ENCODE measurements at regions not wholly inside any gene's neighbourhood (a gene's known extent, or its start where the extent isn't known, plus 50 kb on each side); places are given as distances from the start of the nearest gene placed in this dataset.

GRCh38 chr1:58932859-58933598 is 149.2 kb upstream of the JUN start:
- Histone ChIP-seq H2BK5ac (ENCODE audit: low read length) (no peak overlapping the region), H3K4me3 (ENCODE audit: low read length) (no peak overlapping the region), H2AK5ac (ENCODE audit: low read length) (no peak overlapping the region), H3K4ac (ENCODE audit: low read depth, low read length) (no peak overlapping the region), H3K4me2 (ENCODE audit: low read length) (no peak overlapping the region), H4K8ac (ENCODE audit: low read depth, low read length) (no peak overlapping the region), H3K79me2 (ENCODE audit: control insufficient read depth, insufficient read depth, low read length) (no peaks in the 10 kb centered on the region), H2BK15ac (replicated peaks; ENCODE audit: low read depth) (no peak overlapping the region), H3K27me3 (ENCODE audit: insufficient read depth, low read length, poor library complexity) (no peaks in the 10 kb centered on the region), H2BK120ac (ENCODE audit: low read depth, low read length) (no peak overlapping the region), H3K36me3 (ENCODE audit: control insufficient read depth, insufficient read depth, low read length) (no peaks in the 10 kb centered on the region), H3K18ac (ENCODE audit: low read length) (no peak overlapping the region), H4K5ac (ENCODE audit: low read length) (no peak overlapping the region), H3K27ac (ENCODE audit: low read depth, low read length) (no peak overlapping the region), H3K9ac (ENCODE audit: low read length) (no peak overlapping the region), H3K56ac (ENCODE audit: low read length) (no peak overlapping the region), H3K23ac (ENCODE audit: low read length) (no peak overlapping the region), H3K79me1 (ENCODE audit: low read length) (no peaks in the 10 kb centered on the region), H3K4me1 (ENCODE audit: control insufficient read depth, low read depth, low read length) (no peaks in the 10 kb centered on the region)
- no CpG with 5 or more reads among the region's 4 CpGs for WGBS (ENCODE audit: extremely low coverage, insufficient coverage, low lambda C conversion rate)
- DNase-seq: no peak

- H3K36me3 ChIP-seq (ENCODE audit: control insufficient read depth, insufficient read depth, low read length): no peaks in the 10 kb centered on the region
- DNase-seq: no peak
- no peak overlapping the region for H2BK15ac ChIP-seq (replicated peaks; ENCODE audit: low read depth)
- no peak overlapping the region for H3K4ac ChIP-seq (ENCODE audit: low read depth, low read length)
- H4K8ac ChIP-seq (ENCODE audit: low read depth, low read length): no peak overlapping the region
- H3K23ac ChIP-seq (ENCODE audit: low read length): no peak overlapping the region
- no peak overlapping the region for H3K56ac ChIP-seq (ENCODE audit: low read length)
- no peaks in the 10 kb centered on the region for H3K27me3 ChIP-seq (ENCODE audit: insufficient read depth, low read length, poor library complexity)
- no peaks in the 10 kb centered on the region for H3K79me1 ChIP-seq (ENCODE audit: low read length)
- no peak overlapping the region for H3K4me3 ChIP-seq (ENCODE audit: low read length)
- H2BK5ac ChIP-seq (ENCODE audit: low read length): no peak overlapping the region
- H3K9ac ChIP-seq (ENCODE audit: low read length): no peak overlapping the region
- H3K4me2 ChIP-seq (ENCODE audit: low read length): no peak overlapping the region
- no peak overlapping the region for H2AK5ac ChIP-seq (ENCODE audit: low read length)
- WGBS (ENCODE audit: extremely low coverage, insufficient coverage, low lambda C conversion rate): no CpG with 5 or more reads among the region's 2 CpGs
- no peak overlapping the region for H2BK120ac ChIP-seq (ENCODE audit: low read depth, low read length)
- no peak overlapping the region for H3K27ac ChIP-seq (ENCODE audit: low read depth, low read length)
- no peak overlapping the region for H3K18ac ChIP-seq (ENCODE audit: low read length)
- no peak overlapping the region for H4K5ac ChIP-seq (ENCODE audit: low read length)
- H3K4me1 ChIP-seq (ENCODE audit: control insufficient read depth, low read depth, low read length): no peaks in the 10 kb centered on the region
- H3K79me2 ChIP-seq (ENCODE audit: control insufficient read depth, insufficient read depth, low read length): no peaks in the 10 kb centered on the region
Observed at GRCh38 chr1:58933599-58933926, 149.7 kb upstream of the JUN start.

- H3K4ac ChIP-seq (ENCODE audit: low read depth, low read length): no peak overlapping the region
- no peak overlapping the region for H3K23ac ChIP-seq (ENCODE audit: low read length)
- H2BK120ac ChIP-seq (ENCODE audit: low read depth, low read length): no peak overlapping the region
- H3K4me1 ChIP-seq (ENCODE audit: control insufficient read depth, low read depth, low read length): no peaks in the 10 kb centered on the region
- H2AK5ac ChIP-seq (ENCODE audit: low read length): no peak overlapping the region
- H3K79me2 ChIP-seq (ENCODE audit: control insufficient read depth, insufficient read depth, low read length): no peaks in the 10 kb centered on the region
- no peak overlapping the region for H3K4me3 ChIP-seq (ENCODE audit: low read length)
- no peak overlapping the region for H4K5ac ChIP-seq (ENCODE audit: low read length)
- no peaks in the 10 kb centered on the region for H3K27me3 ChIP-seq (ENCODE audit: insufficient read depth, low read length, poor library complexity)
- H3K27ac ChIP-seq (ENCODE audit: low read depth, low read length): no peak overlapping the region
- no peak for DNase-seq
- no peaks in the 10 kb centered on the region for H3K36me3 ChIP-seq (ENCODE audit: control insufficient read depth, insufficient read depth, low read length)
- no peak overlapping the region for H3K9ac ChIP-seq (ENCODE audit: low read length)
- no CpG with 5 or more reads among the region's 3 CpGs for WGBS (ENCODE audit: extremely low coverage, insufficient coverage, low lambda C conversion rate)
- H3K18ac ChIP-seq (ENCODE audit: low read length): no peak overlapping the region
- H2BK5ac ChIP-seq (ENCODE audit: low read length): no peak overlapping the region
- no peak overlapping the region for H4K8ac ChIP-seq (ENCODE audit: low read depth, low read length)
- no peak overlapping the region for H2BK15ac ChIP-seq (replicated peaks; ENCODE audit: low read depth)
- no peak overlapping the region for H3K56ac ChIP-seq (ENCODE audit: low read length)
- no peak overlapping the region for H3K4me2 ChIP-seq (ENCODE audit: low read length)
- H3K79me1 ChIP-seq (ENCODE audit: low read length): no peaks in the 10 kb centered on the region
Observed at GRCh38 chr1:58934706-58935105, 150.9 kb upstream of the JUN start.

- Histone ChIP-seq H3K79me2 (ENCODE audit: control insufficient read depth, insufficient read depth, low read length) (no peaks in the 10 kb centered on the region), H2BK5ac (ENCODE audit: low read length) (no peak overlapping the region), H3K4ac (ENCODE audit: low read depth, low read length) (no peak overlapping the region), H4K8ac (ENCODE audit: low read depth, low read length) (no peak overlapping the region), H3K4me2 (ENCODE audit: low read length) (no peak overlapping the region), H3K18ac (ENCODE audit: low read length) (no peak overlapping the region), H3K4me1 (ENCODE audit: control insufficient read depth, low read depth, low read length) (no peaks in the 10 kb centered on the region), H3K36me3 (ENCODE audit: control insufficient read depth, insufficient read depth, low read length) (no peaks in the 10 kb centered on the region), H2AK5ac (ENCODE audit: low read length) (no peak overlapping the region), H3K4me3 (ENCODE audit: low read length) (no peak overlapping the region), H3K56ac (ENCODE audit: low read length) (no peak overlapping the region), H3K27me3 (ENCODE audit: insufficient read depth, low read length, poor library complexity) (no peaks in the 10 kb centered on the region), H2BK15ac (replicated peaks; ENCODE audit: low read depth) (no peak overlapping the region), H3K9ac (ENCODE audit: low read length) (no peak overlapping the region), H2BK120ac (ENCODE audit: low read depth, low read length) (no peak overlapping the region), H3K79me1 (ENCODE audit: low read length) (no peaks in the 10 kb centered on the region), H3K27ac (ENCODE audit: low read depth, low read length) (no peak overlapping the region), H3K23ac (ENCODE audit: low read length) (no peak overlapping the region), H4K5ac (ENCODE audit: low read length) (no peak overlapping the region)
- WGBS (ENCODE audit: extremely low coverage, insufficient coverage, low lambda C conversion rate): no CpG with 5 or more reads among the region's 2 CpGs
- DNase-seq: no peak
Observed at GRCh38 chr1:58936973-58937372, 153.1 kb upstream of the JUN start.

- Histone ChIP-seq H2AK5ac (ENCODE audit: low read length) (no peak overlapping the region), H2BK15ac (replicated peaks; ENCODE audit: low read depth) (no peak overlapping the region), H4K5ac (ENCODE audit: low read length) (no peak overlapping the region), H4K8ac (ENCODE audit: low read depth, low read length) (no peak overlapping the region), H3K56ac (ENCODE audit: low read length) (no peak overlapping the region), H2BK5ac (ENCODE audit: low read length) (no peak overlapping the region), H2BK120ac (ENCODE audit: low read depth, low read length) (no peak overlapping the region), H3K27ac (ENCODE audit: low read depth, low read length) (no peak overlapping the region), H3K9ac (ENCODE audit: low read length) (no peak overlapping the region), H3K79me2 (ENCODE audit: control insufficient read depth, insufficient read depth, low read length) (no peaks in the 10 kb centered on the region), H3K36me3 (ENCODE audit: control insufficient read depth, insufficient read depth, low read length) (no peaks in the 10 kb centered on the region), H3K27me3 (ENCODE audit: insufficient read depth, low read length, poor library complexity) (no peaks in the 10 kb centered on the region), H3K4me1 (ENCODE audit: control insufficient read depth, low read depth, low read length) (no peaks in the 10 kb centered on the region), H3K23ac (ENCODE audit: low read length) (no peak overlapping the region), H3K4me2 (ENCODE audit: low read length) (no peak overlapping the region), H3K79me1 (ENCODE audit: low read length) (no peaks in the 10 kb centered on the region), H3K4ac (ENCODE audit: low read depth, low read length) (no peak overlapping the region), H3K18ac (ENCODE audit: low read length) (no peak overlapping the region), H3K4me3 (ENCODE audit: low read length) (no peak overlapping the region)
- DNase-seq: no peak
- WGBS (ENCODE audit: extremely low coverage, insufficient coverage, low lambda C conversion rate): no CpG with 5 or more reads among the region's 2 CpGs
Observed at GRCh38 chr1:58939146-58939545, 155.3 kb upstream of the JUN start.

Measured in mesendoderm (in vitro differentiated cells).